Osteocyte (in vitro differentiated cells): ENCODE measurements at regions not wholly inside any gene's neighbourhood (a gene's known extent, or its start where the extent isn't known, plus 50 kb on each side); places are given as distances from the start of the nearest gene placed in this dataset.

Experiments
- DNase-seq: peaks from one replicate; pipeline ENCODE4 v3.0.0; 2021; ENCODE audit warnings: mixed read lengths; ENCODE audit not compliant: unreplicated experiment; ENCODE audit errors: extremely low spot score
- H3K27ac Mint-ChIP-seq: one replicate; pipeline ENCODE4 v1.8.0; 2021; ENCODE audit warnings: mild to moderate bottlenecking, mixed read lengths; ENCODE audit not compliant: unreplicated experiment
- H3K27me3 Mint-ChIP-seq: one replicate; pipeline ENCODE4 v1.8.0; 2021; ENCODE audit warnings: mixed read lengths; ENCODE audit not compliant: unreplicated experiment
- H3K36me3 Mint-ChIP-seq: one replicate; pipeline ENCODE4 v1.8.0; 2021; ENCODE audit warnings: mixed read lengths; ENCODE audit not compliant: unreplicated experiment
- H3K4me1 Mint-ChIP-seq: one replicate; pipeline ENCODE4 v1.8.0; 2021; ENCODE audit warnings: mixed read lengths; ENCODE audit not compliant: unreplicated experiment
- H3K4me3 Mint-ChIP-seq: one replicate; pipeline ENCODE4 v1.8.0; 2021; ENCODE audit warnings: mild to moderate bottlenecking, moderate library complexity, mixed read lengths; ENCODE audit not compliant: unreplicated experiment
- H3K9me3 Mint-ChIP-seq: one replicate; pipeline ENCODE4 v1.8.0; 2021; ENCODE audit warnings: mixed read lengths; ENCODE audit not compliant: unreplicated experiment
- CTCF ChIP-seq: fragments of 200-600 bp; sonication (generic); IDR thresholded peaks from 2 replicates; pipeline ENCODE4 v1.5.0; 2021; ENCODE audit warnings: antibody characterized with exemption, mild to moderate bottlenecking, moderate library complexity

DNA sequence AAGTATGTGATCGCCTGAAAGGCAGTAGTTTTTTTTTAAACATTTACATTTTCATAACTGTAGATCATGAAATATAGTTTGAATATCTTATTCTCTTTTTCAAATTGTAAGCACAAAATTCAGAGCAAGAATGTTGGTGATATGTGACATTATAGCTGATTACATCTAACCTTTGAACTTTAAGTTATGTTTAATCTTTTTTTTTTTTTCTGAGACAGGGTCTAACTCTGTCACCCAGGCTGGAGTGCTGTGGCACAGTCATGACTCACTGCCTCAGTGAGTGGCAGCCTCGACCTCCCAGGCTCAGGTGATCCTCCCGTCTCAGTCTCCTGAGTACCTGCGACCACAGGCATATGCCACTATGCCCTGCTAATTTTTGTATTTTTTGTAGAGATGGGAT lies 278.7 kb upstream of the NEBL start:
- Mint-ChIP-seq H3K4me3 (no peak overlapping the region), H3K36me3 (no peaks in the 10 kb centered on the region), H3K4me1 (peaks cover 12% of the 10 kb centered on the region), H3K27ac (no peak overlapping the region), H3K27me3 (peaks cover 20% of the 10 kb centered on the region), H3K9me3 (peaks cover 13% of the 10 kb centered on the region)
- no peak for DNase-seq
- no peak for TF ChIP-seq CTCF

- peaks cover 12% of the 10 kb centered on the region for H3K4me1 Mint-ChIP-seq
- no peak overlapping the region for H3K27ac Mint-ChIP-seq
- peaks cover 6% of the 10 kb centered on the region for H3K9me3 Mint-ChIP-seq
- H3K36me3 Mint-ChIP-seq, result no peaks in the 10 kb centered on the region
- peaks cover 20% of the 10 kb centered on the region for H3K27me3 Mint-ChIP-seq
- no peak for TF ChIP-seq CTCF
- no peak for DNase-seq
- H3K4me3 Mint-ChIP-seq, result peak overlapping the region; percentile 76
These were observed 277.8 kb upstream of the NEBL start for GRCh38 chr10:21174715-21175495.

DNA sequence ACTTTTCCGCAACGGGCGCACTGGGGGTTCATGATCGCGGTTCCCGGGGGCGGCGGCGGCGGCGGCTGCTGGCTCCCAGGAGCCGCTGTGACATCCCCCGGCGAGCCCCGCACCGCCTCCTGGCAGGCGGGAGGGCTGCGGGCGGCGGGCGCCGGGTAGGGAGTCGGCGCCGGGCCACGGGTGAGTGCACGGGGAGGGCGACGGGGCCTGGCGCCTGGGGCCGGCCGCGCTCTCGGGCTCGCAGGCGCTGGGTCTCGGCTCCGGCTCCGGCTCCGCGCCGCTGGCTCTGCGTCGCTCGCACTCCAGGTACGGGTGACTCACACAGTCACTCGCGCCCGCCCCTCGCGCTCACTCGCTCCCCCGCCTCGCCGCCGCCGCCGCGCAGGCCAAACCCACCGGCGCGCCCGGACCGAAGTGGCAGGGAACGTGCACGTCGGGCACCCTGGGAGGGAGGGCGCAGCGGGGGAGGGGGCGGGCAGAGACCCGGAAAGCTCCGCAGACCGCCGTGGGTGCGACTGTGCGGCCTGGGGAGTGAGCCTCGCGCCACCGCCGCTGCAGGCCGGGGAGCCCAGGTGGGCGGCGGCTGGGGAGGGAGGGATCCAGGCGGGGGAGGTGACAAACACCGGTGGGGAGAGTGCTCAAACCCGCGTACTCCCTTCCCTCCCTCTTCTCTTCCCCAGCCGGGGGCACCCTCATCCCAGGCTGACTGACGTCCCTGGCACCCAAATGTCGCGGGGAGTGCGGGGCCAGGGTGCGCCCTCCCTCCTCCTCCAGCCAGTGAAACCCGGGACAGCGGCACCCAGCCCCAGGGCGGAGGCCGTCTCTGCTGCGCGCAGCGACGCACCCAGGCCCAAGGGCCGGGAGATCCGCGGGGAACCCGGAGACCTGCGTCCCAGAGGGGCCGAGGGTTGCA lies 276.9 kb upstream of the NEBL start:
- Mint-ChIP-seq H3K36me3 (no peaks in the 10 kb centered on the region), H3K27ac (no peak overlapping the region), H3K27me3 (peaks cover 20% of the 10 kb centered on the region), H3K4me3 (peak overlapping the region; percentile 79), H3K4me1 (peaks cover 16% of the 10 kb centered on the region), H3K9me3 (no peaks in the 10 kb centered on the region)
- peak; percentile 86 for DNase-seq
- no peak for TF ChIP-seq CTCF

- TF ChIP-seq CTCF, result no peak
- Mint-ChIP-seq H3K27me3 (peaks cover 20% of the 10 kb centered on the region), H3K4me3 (peak overlapping the region; percentile 79), H3K4me1 (peaks cover 17% of the 10 kb centered on the region), H3K27ac (no peak overlapping the region), H3K36me3 (no peaks in the 10 kb centered on the region), H3K9me3 (no peaks in the 10 kb centered on the region)
- no peak for DNase-seq
These were observed 276.1 kb upstream of the NEBL start for GRCh38 chr10:21172930-21173801.
